ENCODE measurements at regions not wholly inside any gene's neighbourhood (a gene's known extent, or its start where the extent isn't known, plus 50 kb on each side); places are given as distances from the start of the nearest gene placed in this dataset.

- no peak overlapping the region for H3K27ac ChIP-seq (ENCODE audit: low read length)
- Mint-ChIP-seq H3K4me1 (peaks cover 0 to 6% (median 4%) of the 10 kb centered on the region in 3 donors), H3K9me3 (peaks cover 4 to 7% (median 4%) of the 10 kb centered on the region in 3 donors), H3K4me3 (no peak overlapping the region), H3K36me3 (no peaks in the 10 kb centered on the region), H3K27ac (no peak overlapping the region), H3K27me3 (peaks cover 0 to 18% of the 10 kb centered on the region in 2 donors)
- H3K9me3 ChIP-seq, result no peaks in the 10 kb centered on the region
- ATAC-seq (replicated peaks in 1 of 4) (no peak), DNase-seq (no peak)
- no peaks in the 10 kb centered on the region for H3K4me1 ChIP-seq (ENCODE audit: control insufficient read depth in 1 of 2, extremely low read depth in 1 of 2, insufficient read depth in 2 of 2, low read length in 2 of 2)
- H3K27me3 ChIP-seq (replicated peaks in 1 of 2; ENCODE audit: control insufficient read depth in 2 of 2, extremely low read depth in 1 of 2, insufficient read depth in 2 of 2, low read length in 1 of 2), result peaks cover 0 to 7% of the 10 kb centered on the region in 2 experiments
- CTCF ChIA-PET, result interaction anchor here in 1 of 2 donors (0.9 kb wide), 1 partner anchor 14 kb away, joined by 3 read pairs; no protein-coding TSS in a partner anchor
- H3K36me3 ChIP-seq (ENCODE audit: control insufficient read depth in 2 of 2, extremely low read depth in 1 of 2, insufficient read depth in 1 of 2, low read length in 1 of 2), result no peaks in the 10 kb centered on the region
- no CpG with 5 or more reads among the region's 1 CpG for WGBS (ENCODE audit: insufficient coverage)
- POLR2A ChIA-PET, result no interaction called here
- no peak overlapping the region for H3K4me3 ChIP-seq (ENCODE audit: control insufficient read depth in 1 of 2, extremely low read depth in 1 of 2, low read length in 1 of 2)
Measured at GRCh38 chr3:33991673-33992072, 193.2 kb downstream of the PDCD6IP start.

GRCh38 chr3:33993631-33994030, 195.2 kb downstream of the PDCD6IP start:
- Histone ChIP-seq H3K27ac (ENCODE audit: low read length) (no peak overlapping the region), H3K27me3 (replicated peaks in 1 of 2; ENCODE audit: control insufficient read depth in 2 of 2, extremely low read depth in 1 of 2, insufficient read depth in 2 of 2, low read length in 1 of 2) (peaks cover 0 to 6% of the 10 kb centered on the region in 2 experiments), H3K9me3 (no peaks in the 10 kb centered on the region), H3K4me3 (ENCODE audit: control insufficient read depth in 1 of 2, extremely low read depth in 1 of 2, low read length in 1 of 2) (no peak overlapping the region), H3K4me1 (ENCODE audit: control insufficient read depth in 1 of 2, extremely low read depth in 1 of 2, insufficient read depth in 2 of 2, low read length in 2 of 2) (no peaks in the 10 kb centered on the region), H3K36me3 (ENCODE audit: control insufficient read depth in 2 of 2, extremely low read depth in 1 of 2, insufficient read depth in 1 of 2, low read length in 1 of 2) (no peaks in the 10 kb centered on the region)
- H3K4me3 Mint-ChIP-seq, result no peak overlapping the region
- DNase-seq (no peak), ATAC-seq (replicated peaks in 1 of 4) (no peak)
- ChIA-PET CTCF (no interaction called here), POLR2A (no interaction called here)
- peaks cover 4 to 7% (median 4%) of the 10 kb centered on the region in 3 donors for H3K9me3 Mint-ChIP-seq
- no peaks in the 10 kb centered on the region for H3K4me1 Mint-ChIP-seq
- peaks cover 0 to 16% of the 10 kb centered on the region in 2 donors for H3K27me3 Mint-ChIP-seq
- no CpG with 5 or more reads among the region's 1 CpG for WGBS (ENCODE audit: insufficient coverage)
- H3K36me3 Mint-ChIP-seq, result no peaks in the 10 kb centered on the region
- no peak overlapping the region for H3K27ac Mint-ChIP-seq

GRCh38 chr3:33994568-33994967, 196.1 kb downstream of the PDCD6IP start:
- Mint-ChIP-seq H3K36me3 (no peaks in the 10 kb centered on the region), H3K4me1 (no peaks in the 10 kb centered on the region), H3K27me3 (peaks cover 0 to 11% of the 10 kb centered on the region in 2 donors), H3K9me3 (peaks cover 4 to 7% (median 4%) of the 10 kb centered on the region in 3 donors), H3K4me3 (no peak overlapping the region), H3K27ac (no peak overlapping the region)
- POLR2A ChIA-PET, result no interaction called here
- ATAC-seq (replicated peaks in 1 of 4) (no peak), DNase-seq (no peak)
- no CpG with 5 or more reads among the region's 1 CpG for WGBS (ENCODE audit: insufficient coverage)
- H3K4me1 ChIP-seq (ENCODE audit: control insufficient read depth in 1 of 2, extremely low read depth in 1 of 2, insufficient read depth in 2 of 2, low read length in 2 of 2), result no peaks in the 10 kb centered on the region
- H3K9me3 ChIP-seq, result no peaks in the 10 kb centered on the region
- no peaks in the 10 kb centered on the region for H3K36me3 ChIP-seq (ENCODE audit: control insufficient read depth in 2 of 2, extremely low read depth in 1 of 2, insufficient read depth in 1 of 2, low read length in 1 of 2)
- CTCF ChIA-PET, result no interaction called here
- H3K27me3 ChIP-seq (replicated peaks in 1 of 2; ENCODE audit: control insufficient read depth in 2 of 2, extremely low read depth in 1 of 2, insufficient read depth in 2 of 2, low read length in 1 of 2), result peaks cover 0 to 2% of the 10 kb centered on the region in 2 experiments
- H3K27ac ChIP-seq (ENCODE audit: low read length), result no peak overlapping the region
- H3K4me3 ChIP-seq (ENCODE audit: control insufficient read depth in 1 of 2, extremely low read depth in 1 of 2, low read length in 1 of 2), result no peak overlapping the region

GRCh38 chr3:34000301-34000700, 201.9 kb downstream of the PDCD6IP start:
- ATAC-seq (replicated peaks in 1 of 4), result no peak
- no peaks in the 10 kb centered on the region for H3K4me1 ChIP-seq (ENCODE audit: control insufficient read depth in 1 of 2, extremely low read depth in 1 of 2, insufficient read depth in 2 of 2, low read length in 2 of 2)

GRCh38 chr3:34001022-34001421, 202.6 kb downstream of the PDCD6IP start:
- Mint-ChIP-seq H3K27me3 (peaks cover 0 to 3% of the 10 kb centered on the region in 2 donors), H3K9me3 (peaks cover 0 to 5% (median 4%) of the 10 kb centered on the region in 3 donors), H3K4me3 (no peak overlapping the region), H3K36me3 (no peaks in the 10 kb centered on the region), H3K4me1 (no peaks in the 10 kb centered on the region), H3K27ac (no peak overlapping the region)
- Histone ChIP-seq H3K4me1 (ENCODE audit: control insufficient read depth in 1 of 2, extremely low read depth in 1 of 2, insufficient read depth in 2 of 2, low read length in 2 of 2) (no peaks in the 10 kb centered on the region), H3K27me3 (replicated peaks in 1 of 2; ENCODE audit: control insufficient read depth in 2 of 2, extremely low read depth in 1 of 2, insufficient read depth in 2 of 2, low read length in 1 of 2) (no peaks in the 10 kb centered on the region), H3K36me3 (ENCODE audit: control insufficient read depth in 2 of 2, extremely low read depth in 1 of 2, insufficient read depth in 1 of 2, low read length in 1 of 2) (no peaks in the 10 kb centered on the region), H3K4me3 (ENCODE audit: control insufficient read depth in 1 of 2, extremely low read depth in 1 of 2, low read length in 1 of 2) (no peak overlapping the region), H3K9me3 (no peaks in the 10 kb centered on the region), H3K27ac (ENCODE audit: low read length) (no peak overlapping the region)
- ChIA-PET POLR2A (no interaction called here), CTCF (no interaction called here)
- DNase-seq, result no peak
- no peak for ATAC-seq (replicated peaks in 1 of 4)
- WGBS (ENCODE audit: insufficient coverage), result no CpG with 5 or more reads among the region's 3 CpGs

More at GRCh38 chr3:34000301-34000700, 201.9 kb downstream of the PDCD6IP start:
- no peak overlapping the region for H3K27ac ChIP-seq (ENCODE audit: low read length)
- H3K27me3 ChIP-seq (replicated peaks in 1 of 2; ENCODE audit: control insufficient read depth in 2 of 2, extremely low read depth in 1 of 2, insufficient read depth in 2 of 2, low read length in 1 of 2), result no peaks in the 10 kb centered on the region
- H3K9me3 ChIP-seq, result no peaks in the 10 kb centered on the region
- H3K4me3 ChIP-seq (ENCODE audit: control insufficient read depth in 1 of 2, extremely low read depth in 1 of 2, low read length in 1 of 2), result no peak overlapping the region
- no peak for DNase-seq
- H3K36me3 Mint-ChIP-seq, result no peaks in the 10 kb centered on the region
- H3K36me3 ChIP-seq (ENCODE audit: control insufficient read depth in 2 of 2, extremely low read depth in 1 of 2, insufficient read depth in 1 of 2, low read length in 1 of 2), result no peaks in the 10 kb centered on the region
- H3K27me3 Mint-ChIP-seq, result peaks cover 0 to 1% of the 10 kb centered on the region in 2 donors
- H3K4me1 Mint-ChIP-seq, result no peaks in the 10 kb centered on the region
- POLR2A ChIA-PET, result no interaction called here
- CTCF ChIA-PET, result no interaction called here
- H3K9me3 Mint-ChIP-seq, result peaks cover 0 to 5% (median 4%) of the 10 kb centered on the region in 3 donors
- no peak overlapping the region for H3K27ac Mint-ChIP-seq
- H3K4me3 Mint-ChIP-seq, result no peak overlapping the region

- CTCF ChIA-PET, result no interaction called here
- no peaks in the 10 kb centered on the region for H3K4me1 Mint-ChIP-seq
- DNase-seq, result no peak
- H3K27ac Mint-ChIP-seq, result no peak overlapping the region
- Histone ChIP-seq H3K36me3 (ENCODE audit: control insufficient read depth in 2 of 2, extremely low read depth in 1 of 2, insufficient read depth in 1 of 2, low read length in 1 of 2) (no peaks in the 10 kb centered on the region), H3K4me1 (ENCODE audit: control insufficient read depth in 1 of 2, extremely low read depth in 1 of 2, insufficient read depth in 2 of 2, low read length in 2 of 2) (no peaks in the 10 kb centered on the region), H3K4me3 (ENCODE audit: control insufficient read depth in 1 of 2, extremely low read depth in 1 of 2, low read length in 1 of 2) (no peak overlapping the region), H3K9me3 (no peaks in the 10 kb centered on the region), H3K27me3 (replicated peaks in 1 of 2; ENCODE audit: control insufficient read depth in 2 of 2, extremely low read depth in 1 of 2, insufficient read depth in 2 of 2, low read length in 1 of 2) (no peaks in the 10 kb centered on the region), H3K27ac (ENCODE audit: low read length) (no peak overlapping the region)
- no CpG with 5 or more reads among the region's 1 CpG for WGBS (ENCODE audit: insufficient coverage)
- H3K9me3 Mint-ChIP-seq, result no peaks in the 10 kb centered on the region
- no peak for ATAC-seq (replicated peaks in 1 of 4)
- no peak overlapping the region for H3K4me3 Mint-ChIP-seq
- peaks cover 0 to 6% of the 10 kb centered on the region in 2 donors for H3K27me3 Mint-ChIP-seq
- POLR2A ChIA-PET, result no interaction called here
- H3K36me3 Mint-ChIP-seq, result no peaks in the 10 kb centered on the region
Measured at GRCh38 chr3:34001990-34002389, 203.6 kb downstream of the PDCD6IP start.

- POLR2A ChIA-PET, result no interaction called here
Measured at GRCh38 chr3:34002569-34003100, 204.2 kb downstream of the PDCD6IP start.

More at GRCh38 chr3:34002569-34003100, 204.2 kb downstream of the PDCD6IP start:
- Histone ChIP-seq H3K4me1 (ENCODE audit: control insufficient read depth in 1 of 2, extremely low read depth in 1 of 2, insufficient read depth in 2 of 2, low read length in 2 of 2) (no peaks in the 10 kb centered on the region), H3K36me3 (ENCODE audit: control insufficient read depth in 2 of 2, extremely low read depth in 1 of 2, insufficient read depth in 1 of 2, low read length in 1 of 2) (no peaks in the 10 kb centered on the region), H3K4me3 (ENCODE audit: control insufficient read depth in 1 of 2, extremely low read depth in 1 of 2, low read length in 1 of 2) (no peak overlapping the region), H3K27ac (ENCODE audit: low read length) (no peak overlapping the region), H3K9me3 (no peaks in the 10 kb centered on the region), H3K27me3 (replicated peaks in 1 of 2; ENCODE audit: control insufficient read depth in 2 of 2, extremely low read depth in 1 of 2, insufficient read depth in 2 of 2, low read length in 1 of 2) (no peaks in the 10 kb centered on the region)
- no peak for ATAC-seq (replicated peaks in 1 of 4)
- CTCF ChIA-PET, result no interaction called here
- no peaks in the 10 kb centered on the region for H3K36me3 Mint-ChIP-seq
- no CpG with 5 or more reads among the region's 3 CpGs for WGBS (ENCODE audit: insufficient coverage)
- peaks cover 0 to 6% of the 10 kb centered on the region in 2 donors for H3K27me3 Mint-ChIP-seq
- no peak overlapping the region for H3K4me3 Mint-ChIP-seq
- H3K27ac Mint-ChIP-seq, result no peak overlapping the region
- no peaks in the 10 kb centered on the region for H3K4me1 Mint-ChIP-seq
- H3K9me3 Mint-ChIP-seq, result no peaks in the 10 kb centered on the region
- DNase-seq, result no peak
